Cardiac fibroblast (primary cell): ENCODE measurements at regions not wholly inside any gene's neighbourhood (a gene's known extent, or its start where the extent isn't known, plus 50 kb on each side); places are given as distances from the start of the nearest gene placed in this dataset.

Experiments used
- DNase-seq, 2 donors: peaks; one replicate each; pipeline versions ENCODE4 v3.0.0 to v3.0.0-alpha.2; 2010; ENCODE audit warnings: low read depth in 2 of 2
- H3K4me3 ChIP-seq, 2 donors: replicated peaks in 1 of 2; 1 replicate in 1 of 2; 2 replicates in 1 of 2; pipeline ENCODE4 v1.5.1; 2011; ENCODE audit warnings: low read depth in 2 of 2, low read length in 2 of 2, mild to moderate bottlenecking in 2 of 2, moderate library complexity in 1 of 2
- CTCF ChIP-seq: IDR thresholded peaks from one replicate; pipeline ENCODE4 v1.5.1; 2011; ENCODE audit warnings: low read depth, mild to moderate bottlenecking, low read length, inconsistent platforms

- H3K4me3 ChIP-seq: no peak overlapping the region
- no peak for DNase-seq
- no peak for TF ChIP-seq CTCF
Observed at GRCh38 chr2:59303272-59303671, 1062.1 kb upstream of the FANCL start.

GRCh38 chr2:59302683-59303082, 1061.6 kb upstream of the FANCL start:
- no peak overlapping the region for H3K4me3 ChIP-seq
- TF ChIP-seq CTCF: no peak
- DNase-seq: no peak

DNA sequence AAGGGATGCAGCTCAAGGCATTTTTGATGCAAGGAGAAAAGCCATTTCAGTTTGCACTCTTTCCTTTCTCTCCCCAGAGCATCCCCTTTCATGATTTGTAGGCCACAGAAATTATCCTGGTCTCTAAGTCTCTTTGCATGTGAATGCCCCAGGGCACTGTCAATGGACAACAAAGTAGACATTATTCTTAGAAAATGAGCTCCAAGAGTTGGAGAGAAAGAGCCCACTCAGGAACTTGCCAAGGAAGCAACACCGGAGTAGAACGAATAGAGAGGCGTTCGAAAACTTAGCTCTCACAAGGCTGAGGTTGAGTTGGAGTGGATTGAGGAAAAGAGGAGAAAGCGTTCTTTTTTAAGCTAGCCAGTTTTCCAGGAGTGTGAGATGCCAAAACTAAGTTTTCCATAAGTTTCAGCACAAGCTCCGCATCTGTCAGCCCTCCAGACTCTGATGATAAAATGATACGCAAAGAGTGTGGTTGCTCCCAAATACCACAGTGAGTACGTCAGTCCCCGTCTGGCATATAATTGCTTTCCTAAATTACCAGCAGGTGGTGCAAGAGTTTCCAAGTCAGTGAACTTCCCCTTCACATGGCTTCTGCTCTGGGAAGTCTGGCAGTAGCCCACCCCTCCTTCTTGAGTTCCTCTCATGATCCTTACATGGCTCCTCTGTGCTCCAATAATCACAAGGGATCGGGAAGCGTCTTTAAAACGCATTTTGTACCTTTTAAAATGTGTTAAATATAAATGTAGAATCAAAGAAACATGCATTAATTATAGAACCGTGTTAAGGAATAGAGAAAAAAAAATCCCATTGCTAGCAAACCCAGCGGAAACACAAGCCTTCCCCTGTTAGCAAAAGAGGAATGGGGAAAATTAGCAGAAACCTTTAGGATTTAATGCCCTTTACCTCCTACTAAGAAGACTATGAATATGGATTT, 1060.6 kb upstream of the FANCL start:
- no peak overlapping the region for H3K4me3 ChIP-seq
- peak; percentile 52 to 74 for DNase-seq
- TF ChIP-seq CTCF: peak; percentile 5

- DNase-seq: no peak
- H3K4me3 ChIP-seq: no peak overlapping the region
- no peak for TF ChIP-seq CTCF
Observed at GRCh38 chr2:59297816-59298215, 1056.7 kb upstream of the FANCL start.

- TF ChIP-seq CTCF: no peak
- H3K4me3 ChIP-seq: no peak overlapping the region
- DNase-seq: no peak
Observed at GRCh38 chr2:59296279-59296678, 1055.2 kb upstream of the FANCL start.

- no peak overlapping the region for H3K4me3 ChIP-seq
- no peak for TF ChIP-seq CTCF
- DNase-seq: no peak
Observed at GRCh38 chr2:59295524-59296162, 1054.5 kb upstream of the FANCL start.
